ENCODE measurements at regions not wholly inside any gene's neighbourhood (a gene's known extent, or its start where the extent isn't known, plus 50 kb on each side); places are given as distances from the start of the nearest gene placed in this dataset.

- no peak for DNase-seq
Measured at GRCh38 chr5:133794771-133795415, 173.5 kb downstream of the C5orf15 start.

DNA sequence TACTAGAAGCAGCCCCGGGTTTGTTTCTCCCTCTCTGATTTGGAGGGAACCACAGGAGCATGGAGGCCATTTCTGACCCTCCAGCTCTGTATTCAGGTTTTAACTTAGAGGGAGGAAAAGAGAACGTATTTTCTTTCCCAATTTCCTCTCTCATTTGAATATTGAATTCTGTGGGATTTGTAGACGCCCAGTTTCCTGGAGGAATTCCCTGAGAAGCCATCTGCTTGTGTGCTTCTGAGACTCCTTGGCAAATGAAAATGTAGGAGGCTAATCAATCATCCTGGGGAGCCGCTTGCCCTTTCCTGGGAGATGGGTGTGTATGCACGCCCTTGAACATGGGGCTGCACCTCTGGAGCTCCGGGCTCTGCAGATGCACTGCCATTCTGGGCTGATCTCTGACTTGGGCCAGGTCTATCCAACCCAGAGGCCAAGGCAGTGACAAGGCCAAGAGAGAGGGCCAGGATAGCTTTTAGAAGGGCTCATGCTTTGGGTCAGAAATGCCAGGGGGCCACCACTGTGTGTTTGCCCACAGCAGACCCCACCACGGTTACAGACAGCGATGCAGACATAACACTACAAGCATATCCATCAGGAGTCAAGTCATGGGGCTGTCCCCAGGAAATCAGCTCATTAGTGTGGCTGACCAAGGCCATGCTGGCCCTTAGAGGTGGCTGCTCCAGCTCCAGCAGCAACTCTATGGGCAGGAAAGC, 174.5 kb downstream of the C5orf15 start:
- DNase-seq = no peak

GRCh38 chr5:133792655-133793054, 175.8 kb downstream of the C5orf15 start:
- DNase-seq = no peak

DNA sequence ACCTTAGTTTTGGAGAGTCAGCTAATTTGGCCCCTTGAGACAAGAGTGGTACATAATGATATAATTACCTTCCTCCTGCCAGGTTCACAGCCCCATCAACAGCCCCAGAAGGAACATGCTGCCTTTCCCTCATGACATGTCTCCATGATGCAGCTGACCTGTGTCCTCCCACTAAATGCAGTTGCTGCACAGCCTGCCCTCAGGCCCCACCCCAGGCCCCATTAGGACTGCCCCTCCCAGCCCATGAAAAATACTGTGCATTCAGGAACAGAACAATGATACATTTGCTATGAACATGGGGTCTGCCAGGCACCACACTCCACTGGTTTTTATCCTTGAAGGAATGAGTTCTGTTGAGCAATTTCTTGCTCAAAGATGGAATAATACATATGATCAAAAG, 176.4 kb downstream of the C5orf15 start:
- DNase-seq = no peak

DNA sequence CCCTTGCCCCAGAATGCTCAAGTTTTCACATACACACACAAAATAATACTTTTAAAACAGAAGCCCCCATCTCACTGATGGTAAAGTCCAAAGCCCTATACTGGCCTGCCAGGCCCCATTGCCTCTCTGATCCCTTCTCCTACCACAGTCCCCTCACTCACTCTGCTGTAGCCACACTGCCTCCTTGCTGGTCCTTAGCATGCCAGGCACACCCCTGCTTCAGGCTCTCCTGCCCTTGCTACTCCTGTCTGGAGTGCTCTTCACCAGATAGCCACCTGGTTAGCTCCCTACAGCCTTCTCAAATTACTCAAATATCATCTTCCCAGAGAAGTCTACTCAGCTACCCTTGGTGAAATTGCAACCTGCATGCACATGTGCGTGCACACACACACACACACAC, 177.5 kb downstream of the C5orf15 start:
- no peak for DNase-seq

- no peak for DNase-seq
Measured at GRCh38 chr5:133789428-133789827, 177.1 kb upstream of the FSTL4 start.

- DNase-seq = no peak
Measured at GRCh38 chr5:133788121-133788520, 175.8 kb upstream of the FSTL4 start.

- no peak for DNase-seq
Measured at GRCh38 chr5:133786420-133786819, 174.1 kb upstream of the FSTL4 start.

DNA sequence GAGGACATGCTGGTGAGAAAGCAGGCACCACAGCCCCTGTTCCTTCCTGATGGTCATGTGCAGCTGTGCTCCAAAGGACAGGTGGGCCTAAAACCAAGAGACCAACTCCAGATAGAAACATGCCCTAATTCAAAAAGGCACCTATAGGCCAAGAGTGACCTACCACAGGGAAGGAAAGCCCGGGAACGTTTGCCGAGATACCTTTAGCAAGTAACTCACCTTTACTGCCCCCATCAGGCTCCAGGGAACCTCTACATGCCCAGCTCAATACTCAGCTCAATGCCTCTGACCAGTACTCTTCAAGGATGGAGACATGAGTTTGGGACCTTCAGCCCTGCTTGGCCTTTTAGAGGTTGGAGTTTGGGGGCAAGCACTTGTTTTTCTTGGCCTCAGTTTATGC, 172.8 kb upstream of the FSTL4 start:
- no peak for DNase-seq

DNA sequence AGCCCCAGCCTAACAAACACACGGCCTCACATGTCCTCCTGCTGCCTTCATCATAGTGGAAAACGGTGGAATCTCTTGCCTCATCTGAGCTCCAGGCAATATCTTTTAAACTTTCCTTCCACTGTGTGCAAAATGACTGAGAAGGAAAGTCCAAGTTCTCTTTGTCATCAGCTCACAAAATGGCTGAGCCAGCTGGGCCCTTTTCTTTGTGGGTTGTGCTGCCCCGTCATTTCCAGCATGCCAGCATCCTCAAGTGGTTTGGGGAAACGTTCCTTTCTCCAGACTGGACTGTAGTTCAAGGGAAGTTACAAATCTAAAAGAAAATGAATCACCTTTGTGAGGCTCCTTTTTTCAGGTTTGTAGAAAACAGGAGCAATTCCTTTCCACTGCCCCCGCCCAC, 171.1 kb upstream of the FSTL4 start:
- DNase-seq = no peak

DNA sequence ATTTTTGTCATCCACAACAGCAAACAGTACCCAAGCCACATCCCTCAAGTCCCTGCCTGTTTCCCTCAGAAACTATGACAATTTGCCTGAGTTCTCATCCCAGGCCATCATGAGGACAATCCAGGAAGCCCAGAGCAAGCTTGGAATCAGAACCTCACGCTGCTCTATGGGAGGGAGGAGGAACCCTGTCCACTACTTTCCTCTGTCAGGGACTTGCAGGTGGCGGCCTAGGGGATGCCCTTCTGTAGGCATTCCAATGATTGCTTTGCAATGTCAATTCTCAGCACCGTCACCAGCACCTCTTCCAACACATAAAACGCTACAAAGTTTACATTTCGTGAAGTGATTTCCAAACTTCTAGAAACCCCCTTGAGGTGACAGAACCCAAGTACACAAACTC, 170.4 kb upstream of the FSTL4 start:
- DNase-seq = no peak

DNA sequence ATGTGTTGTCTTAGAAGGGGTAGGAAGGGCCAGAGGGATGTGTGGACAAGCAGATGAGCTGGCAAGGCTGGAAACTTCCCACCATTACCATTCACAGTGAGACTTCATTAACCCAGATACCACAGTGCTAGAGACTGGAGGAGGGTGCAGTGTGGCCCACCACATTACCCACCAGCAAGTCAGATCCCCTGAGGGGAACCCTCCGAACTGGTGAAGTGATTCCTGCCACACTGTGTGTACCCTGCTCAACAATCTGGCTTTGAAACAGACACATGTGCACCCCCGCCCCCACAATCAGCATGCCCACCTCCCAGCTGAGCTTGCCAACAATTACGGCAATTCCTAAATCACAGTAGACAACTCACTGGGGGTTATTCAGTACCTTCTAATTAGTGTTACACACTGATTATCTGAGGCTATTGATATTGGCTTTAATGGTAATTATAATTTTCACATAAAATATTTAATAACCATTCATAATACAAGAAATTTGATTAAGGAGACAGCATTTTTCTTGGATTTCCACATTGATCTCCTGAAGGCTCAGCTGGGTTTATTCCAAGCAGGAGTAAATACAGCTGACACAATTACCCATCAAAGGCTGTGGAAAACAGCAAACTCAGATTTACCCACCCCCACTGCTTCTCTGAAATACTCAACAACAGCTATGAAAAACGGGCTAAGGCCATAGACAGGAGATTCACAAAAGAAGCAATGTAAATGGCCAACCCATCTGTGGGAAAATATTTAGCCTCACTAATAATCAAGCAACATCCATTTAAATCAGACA, 169.3 kb upstream of the FSTL4 start:
- DNase-seq = no peak

DNA sequence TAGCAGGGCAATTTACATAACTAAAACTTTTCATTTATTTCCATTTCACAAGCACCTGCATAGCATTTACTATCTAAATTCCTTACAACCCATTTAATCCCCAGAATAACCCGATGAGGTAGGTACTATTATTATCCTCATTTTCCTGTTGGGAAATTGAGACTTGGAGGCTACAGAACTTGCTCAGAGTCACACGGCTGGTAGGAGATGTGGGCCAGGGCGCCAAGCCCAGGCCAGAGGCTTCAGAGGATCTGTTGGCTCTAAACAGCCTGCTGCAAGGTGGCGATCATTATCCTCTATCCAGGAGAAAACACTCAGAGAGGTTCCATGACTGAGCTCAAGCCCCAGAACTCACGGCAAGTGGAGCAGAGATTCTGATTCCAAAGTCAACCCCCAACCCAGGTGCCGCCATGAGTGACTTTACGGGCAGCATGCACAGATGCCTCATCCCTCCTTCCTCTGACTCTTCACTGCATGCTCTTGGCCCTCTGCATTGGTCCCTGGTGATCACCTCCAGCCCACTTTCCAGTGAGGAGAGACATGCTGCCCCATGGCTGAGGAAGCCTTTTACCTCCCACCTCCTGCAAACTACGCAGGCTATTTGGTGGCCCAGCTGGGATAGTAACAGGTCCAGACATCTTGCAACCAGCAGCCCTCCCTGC, 168.4 kb upstream of the FSTL4 start:
- no peak for DNase-seq

- DNase-seq = no peak
Measured at GRCh38 chr5:133779828-133780475, 167.6 kb upstream of the FSTL4 start.

- DNase-seq = no peak
Measured at GRCh38 chr5:133778636-133779035, 166.3 kb upstream of the FSTL4 start.

GRCh38 chr5:133777951-133778350, 165.6 kb upstream of the FSTL4 start:
- DNase-seq = no peak

- no peak for DNase-seq
Measured at GRCh38 chr5:133775584-133776304, 163.4 kb upstream of the FSTL4 start.

DNA sequence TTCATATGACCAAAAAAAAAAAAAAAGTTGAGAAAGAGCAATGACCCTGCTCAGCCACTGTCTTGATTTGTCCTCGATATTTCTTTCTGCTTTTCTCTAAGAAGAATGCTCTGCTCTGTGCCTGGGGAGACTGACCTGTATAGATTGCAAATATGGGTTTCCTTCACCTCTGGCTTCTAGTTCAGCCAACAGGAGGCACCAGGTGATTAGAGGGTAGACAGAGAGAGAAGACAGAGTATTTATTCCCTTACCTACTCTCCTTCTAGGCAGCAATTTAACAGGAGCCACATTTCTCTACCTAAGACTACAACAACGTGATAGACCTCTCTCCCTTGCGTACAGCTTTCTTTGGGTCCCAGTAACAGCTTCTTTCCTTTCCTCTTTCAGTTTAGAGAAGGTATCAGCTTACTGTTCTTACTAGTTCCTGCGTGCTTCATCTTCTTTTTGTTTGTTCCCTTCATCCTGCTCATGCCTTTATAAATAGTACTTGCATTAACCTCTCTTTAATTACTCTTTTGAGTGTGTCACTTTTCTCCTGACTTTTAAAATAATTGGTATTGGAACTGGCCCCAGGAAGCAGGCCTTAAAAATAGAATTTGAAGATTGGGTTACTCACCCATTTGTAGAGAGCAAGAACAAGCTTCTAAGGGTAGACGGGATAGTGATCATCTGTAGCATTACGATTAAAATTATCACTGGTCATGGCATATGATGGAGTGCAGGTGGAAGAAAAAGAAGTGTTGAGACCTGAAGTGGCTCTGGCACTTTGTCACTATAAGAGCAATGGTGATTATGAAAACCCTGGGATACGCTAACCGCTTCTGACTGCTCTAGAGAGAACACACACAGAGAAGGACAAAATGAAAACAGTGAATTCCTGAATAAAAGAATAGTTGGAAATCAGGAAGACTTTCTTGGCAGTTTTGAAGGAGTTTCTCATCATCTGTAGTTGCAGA, 161.2 kb upstream of the FSTL4 start:
- DNase-seq = no peak

- DNase-seq = no peak
Measured at GRCh38 chr5:133769842-133770241, 157.5 kb upstream of the FSTL4 start.

DNA sequence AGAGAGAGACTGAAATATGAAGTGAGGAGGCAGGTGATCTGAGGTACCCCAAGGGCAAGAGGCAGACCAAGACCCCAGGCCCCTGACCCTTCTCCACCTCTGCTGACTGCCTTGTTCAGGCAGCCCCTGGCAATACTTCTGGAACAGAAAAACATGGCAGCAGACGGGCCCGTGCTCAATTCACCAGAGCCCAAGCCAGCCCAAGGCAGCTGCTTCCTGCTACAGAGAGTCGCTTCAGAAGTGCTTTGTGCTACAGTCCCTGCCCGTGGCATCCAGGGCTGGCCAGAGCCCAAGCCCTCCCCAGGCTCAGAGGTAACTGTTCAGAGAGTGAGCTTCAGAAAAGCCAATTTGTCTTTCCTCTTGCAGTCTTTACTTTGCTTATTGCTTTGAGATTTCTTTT, 151.4 kb upstream of the FSTL4 start:
- no peak for DNase-seq

GRCh38 chr5:133761632-133762031, 149.3 kb upstream of the FSTL4 start:
- DNase-seq = no peak
